Testis (tissue), 2 donors: ENCODE measurements at regions not wholly inside any gene's neighbourhood (a gene's known extent, or its start where the extent isn't known, plus 50 kb on each side); places are given as distances from the start of the nearest gene placed in this dataset.

Experiments used
- DNase-seq: peaks from one replicate; pipeline ENCODE4 v3.0.0-alpha.2; 2019
- H3K27ac ChIP-seq, 2 donors: fragments of 200-600 bp; sonication (generic); one replicate each; pipeline ENCODE4 v1.5.1; 2019
- H3K27me3 ChIP-seq: fragments of 200-600 bp; sonication (generic); one replicate; pipeline ENCODE4 v1.5.1; 2019
- H3K36me3 ChIP-seq: fragments of 200-600 bp; sonication (generic); one replicate; pipeline ENCODE4 v1.5.1; 2017; ENCODE audit warnings: low read depth; ENCODE audit errors: missing control alignments
- H3K4me1 ChIP-seq: fragments of 200-600 bp; sonication (generic); one replicate; pipeline ENCODE4 v1.5.1; 2019
- H3K4me3 ChIP-seq, 2 donors: fragments of 200-600 bp; sonication (generic); one replicate each; pipeline ENCODE4 v1.5.1; 2017 to 2019
- H3K9me3 ChIP-seq: fragments of 200-600 bp; sonication (generic); one replicate; pipeline ENCODE4 v1.5.1; 2017
- CTCF ChIP-seq, 3 experiments: fragments of 450-650 bp in 2 of 3; fragments of 200-600 bp in 1 of 3; sonication (generic) in 1 of 3; IDR thresholded peaks; one replicate each; pipeline ENCODE4 v1.5.1; 2016 to 2019; ENCODE audit warnings: antibody characterized with exemption in 3 of 3, mild to moderate bottlenecking in 2 of 3, moderate library complexity in 1 of 3
- POLR2A ChIP-seq: fragments of 450-650 bp; IDR thresholded peaks from one replicate; pipeline ENCODE4 v1.6.1; 2017; ENCODE audit warnings: antibody characterized with exemption, mild to moderate bottlenecking, moderate library complexity
- WGBS, 2 donors: methylation state at CpG; one replicate each; pipeline ENCODE4 v1.1.5; 2018; 5-methylcytosine and 5-hydroxymethylcytosine counted together
- intact Hi-C: fragments of 100-400 bp; cut with DNase I; formaldehyde crosslinking; loops from one replicate; pipeline ENCODE4 v1.15.1; 2023; ENCODE audit warnings: low total_unique reads

GRCh38 chr11:109914038-109914437, 179.2 kb upstream of the ZC3H12C start:
- Histone ChIP-seq H3K9me3 (no peaks in the 10 kb centered on the region), H3K4me1 (no peaks in the 10 kb centered on the region), H3K27ac (no peak overlapping the region), H3K36me3 (no peaks in the 10 kb centered on the region), H3K4me3 (no peak overlapping the region), H3K27me3 (no peaks in the 10 kb centered on the region)
- intact Hi-C loops: no loop called here
- TF ChIP-seq POLR2A (no peak), CTCF (IDR thresholded peaks at IDR 0.05) (no peak)
- DNase-seq: no peak
- 89 to 94% methylated on average over 4 of the region's 4 CpGs for WGBS, 2 donors

GRCh38 chr11:109914809-109915653, 178.2 kb upstream of the ZC3H12C start:
- TF ChIP-seq POLR2A (no peak), CTCF (IDR thresholded peaks at IDR 0.05) (no peak)
- no peak for DNase-seq
- Histone ChIP-seq H3K4me3 (no peak overlapping the region), H3K4me1 (no peaks in the 10 kb centered on the region), H3K9me3 (no peaks in the 10 kb centered on the region), H3K36me3 (no peaks in the 10 kb centered on the region), H3K27me3 (no peaks in the 10 kb centered on the region), H3K27ac (no peak overlapping the region)
- intact Hi-C loops: no loop called here
- WGBS, 2 donors: 58 to 81% methylated on average over 5 of the region's 5 CpGs

GRCh38 chr11:109926941-109927340, 166.3 kb upstream of the ZC3H12C start:
- WGBS, 2 donors: 57% methylated on average over 3 of the region's 3 CpGs
- no peak for DNase-seq

GRCh38 chr11:109929308-109929707, 163.9 kb upstream of the ZC3H12C start:
- H3K4me1 ChIP-seq: no peaks in the 10 kb centered on the region
- TF ChIP-seq POLR2A (no peak), CTCF (IDR thresholded peaks at IDR 0.05) (no peak)
- no peak overlapping the region for H3K4me3 ChIP-seq
- H3K27me3 ChIP-seq: no peaks in the 10 kb centered on the region
- no peak for DNase-seq
- H3K27ac ChIP-seq: no peak overlapping the region
- H3K9me3 ChIP-seq: no peaks in the 10 kb centered on the region
- H3K36me3 ChIP-seq: no peaks in the 10 kb centered on the region
- intact Hi-C loops: no loop called here
- WGBS, 2 donors: 81 to 98% methylated on average over 3 of the region's 3 CpGs

More at GRCh38 chr11:109926941-109927340, 166.3 kb upstream of the ZC3H12C start:
- Histone ChIP-seq H3K4me1 (no peaks in the 10 kb centered on the region), H3K27me3 (no peaks in the 10 kb centered on the region), H3K9me3 (no peaks in the 10 kb centered on the region), H3K27ac (no peak overlapping the region), H3K36me3 (no peaks in the 10 kb centered on the region), H3K4me3 (no peak overlapping the region)
- TF ChIP-seq CTCF (IDR thresholded peaks at IDR 0.05): no peak
- no peak for TF ChIP-seq POLR2A
- intact Hi-C loops: no loop called here

GRCh38 chr11:109933126-109933525, 160.1 kb upstream of the ZC3H12C start:
- DNase-seq: no peak
- no peaks in the 10 kb centered on the region for H3K9me3 ChIP-seq
- no peaks in the 10 kb centered on the region for H3K4me1 ChIP-seq
- intact Hi-C loops: no loop called here
- no peaks in the 10 kb centered on the region for H3K36me3 ChIP-seq
- no peak overlapping the region for H3K27ac ChIP-seq
- H3K27me3 ChIP-seq: no peaks in the 10 kb centered on the region
- 79 to 85% methylated on average over 4 of the region's 4 CpGs for whole genome bisulfite sequencing, 2 donors
- TF ChIP-seq POLR2A (no peak), CTCF (IDR thresholded peaks at IDR 0.05) (no peak)
- H3K4me3 ChIP-seq: no peak overlapping the region
